OCI-LY7 (cell line): ENCODE measurements at regions not wholly inside any gene's neighbourhood (a gene's known extent, or its start where the extent isn't known, plus 50 kb on each side); places are given as distances from the start of the nearest gene placed in this dataset.

Experiments used
- EZH2phosphoT487 ChIP-seq: fragments of 200-600 bp; sonication (generic); IDR thresholded peaks from 2 replicates; pipeline ENCODE4 v1.6.1; 2018; ENCODE audit warnings: low read depth, borderline replicate concordance, mild to moderate bottlenecking, mixed run types, antibody characterized with exemption, low read length, moderate library complexity, mixed read lengths
- TF ChIP-seq, protein P1 (sequence below): fragments of 200-600 bp; sonication (generic); conservative IDR thresholded peaks from 2 replicates; pipeline ENCODE4 v1.5.1; 2014; ENCODE audit warnings: mild to moderate bottlenecking, antibody characterized with exemption, low read length, moderate library complexity, mixed read lengths

DNA sequence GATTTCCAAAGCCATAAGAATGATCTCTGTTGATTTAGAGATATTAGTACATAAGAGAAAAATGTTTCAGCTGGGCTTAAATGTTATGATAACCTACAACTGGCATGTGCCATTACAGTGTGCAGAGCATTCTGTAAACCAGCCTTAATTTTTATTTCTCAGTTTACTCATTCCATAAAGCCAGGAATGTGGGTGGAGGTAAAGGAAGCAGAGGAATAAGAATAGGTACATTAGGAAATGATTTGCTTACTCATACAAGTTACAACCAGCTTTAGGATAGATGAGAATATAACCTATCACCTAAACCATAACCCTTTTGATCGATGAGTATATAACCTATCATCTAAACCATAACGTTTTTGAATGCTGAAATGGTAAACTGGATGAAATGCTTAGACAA is 1394.7 kb upstream of the ACVR2A start:
- TF ChIP-seq, protein P1, sequence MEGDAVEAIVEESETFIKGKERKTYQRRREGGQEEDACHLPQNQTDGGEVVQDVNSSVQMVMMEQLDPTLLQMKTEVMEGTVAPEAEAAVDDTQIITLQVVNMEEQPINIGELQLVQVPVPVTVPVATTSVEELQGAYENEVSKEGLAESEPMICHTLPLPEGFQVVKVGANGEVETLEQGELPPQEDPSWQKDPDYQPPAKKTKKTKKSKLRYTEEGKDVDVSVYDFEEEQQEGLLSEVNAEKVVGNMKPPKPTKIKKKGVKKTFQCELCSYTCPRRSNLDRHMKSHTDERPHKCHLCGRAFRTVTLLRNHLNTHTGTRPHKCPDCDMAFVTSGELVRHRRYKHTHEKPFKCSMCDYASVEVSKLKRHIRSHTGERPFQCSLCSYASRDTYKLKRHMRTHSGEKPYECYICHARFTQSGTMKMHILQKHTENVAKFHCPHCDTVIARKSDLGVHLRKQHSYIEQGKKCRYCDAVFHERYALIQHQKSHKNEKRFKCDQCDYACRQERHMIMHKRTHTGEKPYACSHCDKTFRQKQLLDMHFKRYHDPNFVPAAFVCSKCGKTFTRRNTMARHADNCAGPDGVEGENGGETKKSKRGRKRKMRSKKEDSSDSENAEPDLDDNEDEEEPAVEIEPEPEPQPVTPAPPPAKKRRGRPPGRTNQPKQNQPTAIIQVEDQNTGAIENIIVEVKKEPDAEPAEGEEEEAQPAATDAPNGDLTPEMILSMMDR = no peak
- TF ChIP-seq EZH2phosphoT487 = no peak
